IPS-15b (cell line): ENCODE measurements at regions not wholly inside any gene's neighbourhood (a gene's known extent, or its start where the extent isn't known, plus 50 kb on each side); places are given as distances from the start of the nearest gene placed in this dataset.
"Not testable (repeated sequence)": the region's sequence is repeated elsewhere in the genome, so short reads cannot be mapped to it uniquely, and the experiment has no call there.

Experiments used
- H3K27me3 ChIP-seq: one replicate; pipeline ENCODE4 v1.6.1; 2013; ENCODE audit warnings: low read length; ENCODE audit not compliant: control insufficient read depth, insufficient read depth
- H3K36me3 ChIP-seq: one replicate; pipeline ENCODE4 v1.6.1; 2013; ENCODE audit warnings: low read length; ENCODE audit not compliant: control insufficient read depth, insufficient read depth
- H3K4me1 ChIP-seq: one replicate; pipeline ENCODE4 v1.6.1; 2013; ENCODE audit warnings: mild to moderate bottlenecking, low read length; ENCODE audit not compliant: control insufficient read depth, insufficient read depth
- H3K4me3 ChIP-seq: one replicate; pipeline ENCODE4 v1.5.1; 2013; ENCODE audit warnings: low read depth, low read length
- H3K9ac ChIP-seq: one replicate; pipeline ENCODE4 v1.6.1; 2013; ENCODE audit warnings: low read depth, mild to moderate bottlenecking, low read length
- H3K9me3 ChIP-seq: one replicate; pipeline ENCODE4 v1.6.1; 2013; ENCODE audit warnings: mild to moderate bottlenecking, low read length; ENCODE audit not compliant: control insufficient read depth, insufficient read depth

DNA sequence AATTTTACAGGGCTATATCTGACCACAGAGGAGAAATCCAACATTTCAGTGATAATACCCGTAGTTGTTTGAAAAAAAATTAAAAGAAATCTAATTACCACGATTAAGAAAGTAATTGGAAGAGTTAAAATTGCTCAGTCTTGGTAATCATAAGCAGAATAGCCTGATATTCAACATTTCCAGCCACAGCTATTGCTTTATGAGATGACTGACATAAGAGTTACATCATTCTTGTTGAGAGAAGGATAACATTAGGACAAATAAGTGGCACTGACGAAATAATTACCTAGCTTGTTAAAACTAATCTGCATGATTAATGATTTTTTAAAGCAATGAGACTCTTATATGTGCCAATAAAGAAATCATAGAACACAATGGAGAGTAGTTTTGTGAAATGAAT lies 825.0 kb upstream of the GBE1 start:
- no peaks in the 10 kb centered on the region for H3K27me3 ChIP-seq
- no peak overlapping the region for H3K4me3 ChIP-seq
- no peaks in the 10 kb centered on the region for H3K9me3 ChIP-seq
- no peaks in the 10 kb centered on the region for H3K36me3 ChIP-seq
- H3K9ac ChIP-seq = no peak overlapping the region
- no peaks in the 10 kb centered on the region for H3K4me1 ChIP-seq

DNA sequence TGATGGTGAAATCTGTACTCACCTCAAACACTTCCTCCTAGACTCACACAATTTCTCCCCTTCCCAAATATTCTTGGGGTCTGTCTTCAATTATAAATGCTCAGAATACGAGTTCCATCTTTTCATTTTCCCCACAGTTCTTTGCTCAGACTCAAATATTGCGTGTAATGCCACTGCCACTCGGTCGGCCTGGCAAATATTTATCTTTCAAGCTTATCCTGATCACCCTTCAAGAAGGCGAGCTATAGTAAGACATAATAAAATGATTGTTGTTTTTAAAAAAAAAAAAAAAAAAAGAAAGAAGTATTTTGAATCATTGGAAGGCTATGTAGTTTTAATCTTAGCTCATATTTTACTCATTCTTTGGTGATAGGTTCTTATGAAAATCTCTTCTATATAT lies 824.6 kb upstream of the GBE1 start:
- not testable (repeated sequence) for H3K4me1 ChIP-seq, H3K36me3 ChIP-seq, H3K4me3 ChIP-seq, H3K9me3 ChIP-seq, H3K27me3 ChIP-seq, H3K9ac ChIP-seq

DNA sequence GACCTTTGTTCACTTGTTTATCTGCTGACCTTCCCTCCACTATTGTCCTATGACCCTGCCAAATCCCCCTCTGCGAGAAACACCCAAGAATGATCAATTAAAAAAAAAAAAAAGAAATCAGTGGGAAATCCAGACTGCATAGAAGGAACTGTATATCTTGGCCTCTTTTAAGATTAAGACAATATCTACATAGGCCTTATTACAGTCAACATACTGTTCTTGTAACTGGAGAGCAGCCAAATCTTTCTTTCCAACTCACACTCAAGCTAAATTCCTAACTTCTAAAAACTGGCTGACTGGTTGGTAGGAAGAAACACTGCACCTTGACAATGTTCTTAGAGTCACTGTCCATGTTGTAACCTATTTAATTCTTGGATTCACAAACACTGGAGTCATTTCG lies 824.1 kb upstream of the GBE1 start:
- not testable (repeated sequence) for H3K9me3 ChIP-seq, H3K4me3 ChIP-seq, H3K9ac ChIP-seq, H3K36me3 ChIP-seq, H3K4me1 ChIP-seq, H3K27me3 ChIP-seq

DNA sequence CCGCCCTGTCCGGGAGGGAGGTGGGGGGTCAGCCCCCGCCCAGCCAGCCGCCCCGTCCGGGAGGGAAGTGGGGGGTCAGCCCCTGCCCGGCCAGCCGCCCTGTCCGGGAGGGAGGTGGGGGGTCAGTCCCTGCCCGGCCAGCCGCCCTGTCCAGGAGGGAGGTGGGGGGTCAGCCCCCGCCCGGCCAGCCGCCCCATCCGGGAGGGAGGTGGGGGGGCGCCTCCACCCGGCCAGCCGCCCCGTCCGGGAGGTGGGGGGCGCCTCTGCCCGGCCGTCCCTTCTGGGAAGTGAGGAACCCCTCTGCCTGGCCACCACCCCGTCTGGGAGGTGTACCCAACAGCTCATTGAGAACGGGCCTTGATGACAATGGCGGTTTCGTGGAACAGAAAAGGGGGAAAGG lies 823.4 kb upstream of the GBE1 start:
- not testable (repeated sequence) for H3K9me3 ChIP-seq, H3K9ac ChIP-seq, H3K36me3 ChIP-seq, H3K4me1 ChIP-seq, H3K4me3 ChIP-seq, H3K27me3 ChIP-seq

DNA sequence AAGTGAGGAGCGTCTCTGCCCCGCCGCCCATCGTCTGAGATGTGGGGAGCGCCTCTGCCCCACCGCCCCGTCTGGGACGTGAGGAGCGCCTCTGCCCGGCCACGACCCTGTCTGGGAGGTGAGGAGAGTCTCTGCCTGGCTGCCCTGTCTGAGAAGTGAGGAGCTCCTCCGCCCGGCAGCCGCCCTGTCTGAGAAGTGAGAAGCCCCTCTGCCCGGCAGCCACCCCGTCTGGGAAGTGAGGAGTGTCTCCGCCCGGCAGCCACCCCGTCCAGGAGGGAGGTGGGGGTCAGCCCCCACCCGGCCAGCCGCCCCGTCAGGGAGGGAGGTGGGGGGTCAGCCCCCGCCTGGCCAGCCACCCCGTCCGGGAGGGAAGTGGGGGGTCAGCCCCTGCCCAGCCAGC lies 823.0 kb upstream of the GBE1 start:
- H3K4me3 ChIP-seq = not testable (repeated sequence)

DNA sequence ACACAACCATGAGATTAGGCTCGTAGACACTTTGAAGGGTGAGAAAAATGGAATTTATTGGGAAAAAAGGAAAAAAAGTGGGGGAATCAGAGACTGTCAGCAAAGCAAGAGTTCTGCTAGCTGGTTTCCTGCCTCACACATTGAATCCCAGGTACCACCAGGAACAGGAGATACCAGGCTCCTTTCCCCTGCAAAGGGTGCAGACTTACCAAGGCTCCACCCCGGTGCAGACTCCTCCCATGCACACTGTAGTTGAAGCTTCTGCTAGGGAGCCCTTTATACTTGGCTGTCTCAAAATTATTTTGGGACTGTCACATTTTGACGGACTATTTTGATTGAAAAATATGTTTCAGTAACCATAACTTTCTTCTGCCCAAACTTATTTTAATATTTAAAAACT lies 819.9 kb upstream of the GBE1 start:
- Histone ChIP-seq H3K27me3 (no peaks in the 10 kb centered on the region), H3K9me3 (no peaks in the 10 kb centered on the region), H3K9ac (no peak overlapping the region)

More for the DNA sequence above, 823.0 kb upstream of the GBE1 start:
- H3K27me3 ChIP-seq, H3K9ac ChIP-seq, H3K4me1 ChIP-seq, H3K36me3 ChIP-seq, H3K9me3 ChIP-seq: not testable (repeated sequence)

DNA sequence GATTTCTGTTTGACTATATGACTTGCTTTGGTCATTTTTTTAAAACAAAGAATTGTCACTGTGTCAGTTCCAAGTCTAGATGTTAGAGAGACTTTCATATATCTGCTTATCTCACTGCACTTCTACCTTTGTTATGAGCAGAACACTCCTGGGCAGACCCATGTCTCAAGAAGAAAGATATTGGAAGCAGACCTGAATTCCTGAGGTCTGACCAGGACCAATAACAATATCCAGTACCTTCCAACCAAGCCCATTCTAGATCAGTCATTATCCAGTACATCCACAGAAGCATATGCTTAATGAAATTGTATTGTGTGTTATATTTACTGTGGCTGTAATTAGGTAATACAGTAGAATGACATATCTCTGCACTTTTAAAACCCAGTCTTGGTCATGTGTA lies 811.3 kb upstream of the GBE1 start:
- H3K9ac ChIP-seq = no peak overlapping the region
- H3K4me1 ChIP-seq = no peaks in the 10 kb centered on the region
- H3K9me3 ChIP-seq = no peaks in the 10 kb centered on the region
- no peaks in the 10 kb centered on the region for H3K27me3 ChIP-seq
- no peak overlapping the region for H3K4me3 ChIP-seq
- H3K36me3 ChIP-seq = no peaks in the 10 kb centered on the region

More for the DNA sequence above, 819.9 kb upstream of the GBE1 start:
- Histone ChIP-seq H3K4me1 (no peaks in the 10 kb centered on the region), H3K4me3 (no peak overlapping the region), H3K36me3 (no peaks in the 10 kb centered on the region)

DNA sequence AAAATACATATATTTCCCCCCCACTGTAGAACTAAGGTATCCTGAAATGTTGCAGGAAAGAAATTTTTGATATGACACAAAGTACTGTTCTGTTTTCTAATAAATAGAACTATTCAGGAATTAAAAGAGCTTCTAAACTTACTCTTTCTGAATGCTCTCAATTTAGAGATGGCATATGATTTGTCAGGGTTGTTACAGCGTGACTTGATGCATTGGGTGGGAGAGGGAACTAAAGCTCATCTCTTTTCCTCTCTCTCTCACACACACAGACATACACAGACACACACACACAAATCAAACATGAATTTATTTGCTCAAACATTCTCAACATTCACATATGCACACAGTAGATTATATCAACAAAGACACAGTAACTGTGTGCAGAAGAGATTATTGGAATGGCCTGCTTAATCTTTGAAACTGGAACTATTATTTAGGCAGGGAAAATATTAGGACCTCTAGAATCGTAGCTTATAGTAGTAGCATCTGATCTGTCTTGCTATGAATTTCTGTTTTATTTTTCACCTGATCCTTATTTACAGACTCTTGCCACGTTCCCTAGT lies 807.4 kb upstream of the GBE1 start:
- H3K36me3 ChIP-seq = no peaks in the 10 kb centered on the region
- H3K9me3 ChIP-seq = no peaks in the 10 kb centered on the region
- no peaks in the 10 kb centered on the region for H3K4me1 ChIP-seq
- H3K9ac ChIP-seq = no peak overlapping the region
- H3K4me3 ChIP-seq = no peak overlapping the region
- H3K27me3 ChIP-seq = no peaks in the 10 kb centered on the region

DNA sequence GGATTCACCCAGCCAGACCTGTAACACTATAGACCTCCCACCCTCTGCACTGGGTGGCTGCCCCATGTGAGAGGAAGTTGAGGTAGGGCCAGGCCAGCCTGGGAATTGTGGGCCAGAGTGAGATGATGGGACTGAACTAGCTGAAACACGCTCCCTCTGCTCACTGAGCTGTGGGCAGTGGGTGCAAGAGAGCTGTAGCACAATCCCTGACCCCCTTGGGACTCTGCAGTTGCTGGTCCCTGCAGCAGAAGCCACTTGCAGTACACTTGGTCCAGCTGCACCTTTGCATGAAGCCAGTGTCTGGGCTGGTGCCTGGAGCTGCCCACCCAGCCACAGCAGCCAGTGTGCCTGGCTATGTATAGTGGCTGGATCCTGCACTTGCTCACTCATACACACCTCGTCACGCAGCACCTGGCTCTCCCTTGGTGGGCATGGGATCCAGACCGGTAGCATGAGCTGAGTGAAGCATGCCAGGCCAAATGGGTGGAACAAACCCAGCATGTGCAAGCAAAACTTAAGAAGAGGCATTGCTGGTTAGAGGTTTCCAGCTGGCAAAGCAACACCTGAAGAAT lies 805.7 kb upstream of the GBE1 start:
- Histone ChIP-seq H3K4me1 (no peaks in the 10 kb centered on the region), H3K4me3 (no peak overlapping the region), H3K36me3 (no peaks in the 10 kb centered on the region), H3K9me3 (no peaks in the 10 kb centered on the region), H3K27me3 (no peaks in the 10 kb centered on the region), H3K9ac (no peak overlapping the region)

DNA sequence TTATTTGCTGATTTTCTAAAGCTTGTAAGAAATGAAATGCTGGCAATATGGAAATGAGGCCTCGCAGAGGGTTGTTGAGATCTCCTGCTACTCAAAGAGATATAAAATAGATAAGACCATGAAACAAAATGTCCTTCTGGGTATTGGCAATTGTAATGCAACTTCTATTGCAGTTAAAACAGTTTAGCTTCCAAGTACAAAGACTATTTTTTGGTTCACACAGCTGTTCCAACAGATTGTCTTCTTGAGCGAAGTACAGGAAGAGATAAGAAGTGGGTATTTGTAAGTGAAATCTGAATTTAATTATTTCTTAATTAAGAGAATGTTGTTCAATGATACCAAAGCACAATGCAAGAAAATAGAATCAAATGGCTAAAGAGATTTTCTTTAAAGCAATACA lies 801.5 kb upstream of the GBE1 start:
- Histone ChIP-seq H3K4me3 (no peak overlapping the region), H3K9me3 (no peaks in the 10 kb centered on the region), H3K36me3 (no peaks in the 10 kb centered on the region), H3K27me3 (no peaks in the 10 kb centered on the region), H3K9ac (no peak overlapping the region), H3K4me1 (no peaks in the 10 kb centered on the region)

DNA sequence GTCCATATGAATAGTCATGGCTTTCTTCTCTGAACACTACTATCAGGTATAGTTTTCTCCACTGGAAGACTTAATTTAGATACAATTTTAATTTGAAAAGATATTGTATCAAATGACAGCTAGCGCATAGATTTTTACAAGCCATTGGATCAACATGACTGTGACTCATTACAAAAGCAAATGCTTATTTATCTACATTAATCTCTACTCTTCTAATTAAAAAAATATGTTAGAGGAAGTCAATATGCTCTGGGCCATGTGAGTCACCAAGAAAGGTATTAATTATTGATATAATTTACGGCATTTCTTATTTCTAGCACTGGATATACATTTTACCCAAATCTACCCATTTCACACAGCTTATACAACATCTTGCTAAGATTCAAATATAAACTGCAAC lies 800.3 kb upstream of the GBE1 start:
- H3K27me3 ChIP-seq = no peaks in the 10 kb centered on the region
- no peaks in the 10 kb centered on the region for H3K36me3 ChIP-seq
- no peak overlapping the region for H3K9ac ChIP-seq
- no peak overlapping the region for H3K4me3 ChIP-seq
- H3K4me1 ChIP-seq = no peaks in the 10 kb centered on the region
- no peaks in the 10 kb centered on the region for H3K9me3 ChIP-seq

DNA sequence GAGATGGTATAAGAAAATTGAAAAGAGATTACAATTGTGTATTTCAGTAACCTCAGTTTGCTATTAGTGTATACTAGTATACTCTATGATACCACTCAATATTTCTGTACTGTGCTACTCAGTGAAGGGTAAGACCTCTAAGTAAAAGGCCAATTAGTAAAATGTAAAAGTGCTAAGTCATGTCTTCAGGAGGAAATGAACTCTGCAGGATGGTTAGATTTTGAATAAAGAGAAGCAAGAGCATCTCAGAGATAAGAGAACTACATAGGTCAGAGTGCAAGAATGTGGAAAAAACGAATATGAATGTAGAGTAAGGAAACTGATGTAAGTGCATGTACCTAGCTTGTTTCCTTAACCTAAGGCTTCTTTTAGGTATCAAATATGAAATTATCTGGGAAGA lies 796.6 kb upstream of the GBE1 start:
- H3K4me1 ChIP-seq = peaks cover 7% of the 10 kb centered on the region
- H3K9me3 ChIP-seq = no peaks in the 10 kb centered on the region
- no peak overlapping the region for H3K9ac ChIP-seq
- H3K36me3 ChIP-seq = no peaks in the 10 kb centered on the region
- H3K4me3 ChIP-seq = no peak overlapping the region
- no peaks in the 10 kb centered on the region for H3K27me3 ChIP-seq
